ENCODE measurements at regions not wholly inside any gene's neighbourhood (a gene's known extent, or its start where the extent isn't known, plus 50 kb on each side); places are given as distances from the start of the nearest gene placed in this dataset.

- TF ChIP-seq EZH2phosphoT487 (IDR thresholded peaks at IDR 0.05; ENCODE audit: insufficient read depth, low read depth) (no peak), EZH2 (IDR thresholded peaks at IDR 0.05; ENCODE audit: insufficient read depth, poor library complexity, severe bottlenecking) (no peak)
Measured at GRCh38 chr11:115787302-115787701, 283.1 kb upstream of the CADM1 start.

Data from GM23248 (cell line).